Smooth muscle cell (in vitro differentiated cells): ENCODE measurements at regions not wholly inside any gene's neighbourhood (a gene's known extent, or its start where the extent isn't known, plus 50 kb on each side); places are given as distances from the start of the nearest gene placed in this dataset.

Experiments used
- DNase-seq: peaks from one replicate; lab custom pipeline; 2025; ENCODE audit not compliant: unreplicated experiment; lab: John Stamatoyannopoulos, UW
- H2AFZ ChIP-seq: fragments of 200-600 bp; sonication (generic); 2 replicates; pipeline ENCODE4 v1.6.0; 2016; ENCODE audit warnings: antibody characterized with exemption, low read depth, mild to moderate bottlenecking
- H3F3A ChIP-seq: fragments of 200-600 bp; sonication (generic); 2 replicates; pipeline ENCODE4 v1.6.0; 2017; ENCODE audit warnings: antibody characterized with exemption, low read depth
- H3K27ac ChIP-seq: fragments of 200-600 bp; sonication (generic); 2 replicates; pipeline ENCODE4 v1.5.1; 2016; ENCODE audit warnings: low read depth, mild to moderate bottlenecking
- H3K27me3 ChIP-seq: fragments of 200-600 bp; sonication (generic); 2 replicates; pipeline ENCODE4 v1.6.1; 2016; ENCODE audit warnings: low read depth, mild to moderate bottlenecking
- H3K36me3 ChIP-seq: fragments of 200-600 bp; sonication (generic); 2 replicates; pipeline ENCODE4 v1.5.1; 2016; ENCODE audit warnings: low read depth
- H3K4me1 ChIP-seq: fragments of 200-600 bp; sonication (generic); 2 replicates; pipeline ENCODE4 v1.5.1; 2016; ENCODE audit warnings: low read depth
- H3K4me2 ChIP-seq: fragments of 200-600 bp; sonication (generic); 2 replicates; pipeline ENCODE4 v1.6.0; 2016; ENCODE audit warnings: mild to moderate bottlenecking
- H3K4me3 ChIP-seq: fragments of 200-600 bp; sonication (generic); 2 replicates; pipeline ENCODE4 v1.5.1; 2016; ENCODE audit warnings: mild to moderate bottlenecking
- H3K79me2 ChIP-seq: fragments of 200-600 bp; sonication (generic); 2 replicates; pipeline ENCODE4 v1.6.0; 2016; ENCODE audit warnings: low read depth, mild to moderate bottlenecking
- H3K9ac ChIP-seq: fragments of 200-600 bp; sonication (generic); 2 replicates; pipeline ENCODE4 v1.6.0; 2016; ENCODE audit warnings: low read depth
- H3K9me3 ChIP-seq: fragments of 200-600 bp; sonication (generic); replicated peaks from 2 replicates; pipeline ENCODE4 v1.5.1; 2016; ENCODE audit warnings: low read depth
- H4K20me1 ChIP-seq: fragments of 200-600 bp; sonication (generic); 2 replicates; pipeline ENCODE4 v1.6.0; 2016; ENCODE audit warnings: low read depth
- WGBS: methylation state at CpG from one replicate; pipeline ENCODE4 v1.1.7; 2016; ENCODE audit warnings: low lambda C conversion rate; 5-methylcytosine and 5-hydroxymethylcytosine counted together
- TF ChIP-seq, protein P1 (sequence below): fragments of 200-600 bp; sonication (generic); IDR thresholded peaks from 2 replicates; pipeline ENCODE4 v1.5.1; 2017; ENCODE audit warnings: borderline replicate concordance, mild to moderate bottlenecking, antibody characterized with exemption; ENCODE audit not compliant: insufficient read depth, poor library complexity, severe bottlenecking

DNA sequence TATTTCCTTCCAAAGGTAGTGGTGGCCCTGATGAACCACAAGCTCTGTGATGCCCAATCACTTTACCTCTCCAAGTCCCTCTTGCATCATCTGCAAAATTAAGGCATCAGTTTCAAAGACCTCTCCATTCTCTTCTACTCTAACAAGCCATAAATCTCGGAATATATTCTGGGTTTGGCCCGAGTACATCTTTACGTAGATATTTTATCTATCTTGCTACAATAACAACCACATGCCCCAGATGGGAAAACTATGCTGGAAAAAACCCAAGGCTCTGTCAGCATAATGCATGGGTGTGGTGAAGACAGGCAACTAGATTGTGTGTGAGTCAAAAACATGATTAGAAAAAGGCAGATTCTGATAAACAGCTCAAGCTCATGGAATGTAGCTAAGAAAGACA, 228.2 kb upstream of the BLID start:
- Histone ChIP-seq H3K9ac (no peak overlapping the region), H3K4me1 (no peaks in the 10 kb centered on the region), H4K20me1 (no peaks in the 10 kb centered on the region), H3F3A (peaks cover 4% of the 10 kb centered on the region), H3K9me3 (no peaks in the 10 kb centered on the region), H3K27ac (no peak overlapping the region), H3K27me3 (no peaks in the 10 kb centered on the region), H2AFZ (no peak overlapping the region), H3K4me2 (no peak overlapping the region), H3K4me3 (no peak overlapping the region), H3K79me2 (no peaks in the 10 kb centered on the region), H3K36me3 (no peaks in the 10 kb centered on the region)
- DNase-seq = no peak
- 33% methylated on average over 3 of the region's 3 CpGs for WGBS
- TF ChIP-seq, protein P1, sequence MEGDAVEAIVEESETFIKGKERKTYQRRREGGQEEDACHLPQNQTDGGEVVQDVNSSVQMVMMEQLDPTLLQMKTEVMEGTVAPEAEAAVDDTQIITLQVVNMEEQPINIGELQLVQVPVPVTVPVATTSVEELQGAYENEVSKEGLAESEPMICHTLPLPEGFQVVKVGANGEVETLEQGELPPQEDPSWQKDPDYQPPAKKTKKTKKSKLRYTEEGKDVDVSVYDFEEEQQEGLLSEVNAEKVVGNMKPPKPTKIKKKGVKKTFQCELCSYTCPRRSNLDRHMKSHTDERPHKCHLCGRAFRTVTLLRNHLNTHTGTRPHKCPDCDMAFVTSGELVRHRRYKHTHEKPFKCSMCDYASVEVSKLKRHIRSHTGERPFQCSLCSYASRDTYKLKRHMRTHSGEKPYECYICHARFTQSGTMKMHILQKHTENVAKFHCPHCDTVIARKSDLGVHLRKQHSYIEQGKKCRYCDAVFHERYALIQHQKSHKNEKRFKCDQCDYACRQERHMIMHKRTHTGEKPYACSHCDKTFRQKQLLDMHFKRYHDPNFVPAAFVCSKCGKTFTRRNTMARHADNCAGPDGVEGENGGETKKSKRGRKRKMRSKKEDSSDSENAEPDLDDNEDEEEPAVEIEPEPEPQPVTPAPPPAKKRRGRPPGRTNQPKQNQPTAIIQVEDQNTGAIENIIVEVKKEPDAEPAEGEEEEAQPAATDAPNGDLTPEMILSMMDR = no peak

DNA sequence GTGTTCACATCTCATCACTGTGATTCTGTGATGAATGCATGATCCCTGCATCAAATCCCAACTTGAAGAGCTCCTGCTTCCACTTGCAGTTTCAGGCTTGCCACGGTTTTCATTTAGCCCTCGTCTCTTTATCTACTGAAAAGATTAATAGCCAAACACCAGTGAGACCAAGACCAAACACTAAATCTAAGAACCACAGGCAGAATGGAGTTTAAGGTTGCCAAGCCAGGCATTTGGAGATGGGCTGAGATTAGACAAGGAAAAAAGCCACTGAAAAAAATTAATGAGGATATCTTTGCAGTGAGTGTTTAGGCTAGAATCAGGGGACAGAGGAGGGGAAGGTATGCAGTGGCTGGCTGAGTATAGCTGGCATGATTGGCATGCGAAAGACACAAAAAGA, 227.2 kb upstream of the BLID start:
- no peaks in the 10 kb centered on the region for H4K20me1 ChIP-seq
- H3K27me3 ChIP-seq = no peaks in the 10 kb centered on the region
- 53% methylated on average over 3 of the region's 3 CpGs for WGBS
- H3F3A ChIP-seq = no peaks in the 10 kb centered on the region
- H3K4me1 ChIP-seq = no peaks in the 10 kb centered on the region
- H3K4me3 ChIP-seq = no peak overlapping the region
- no peaks in the 10 kb centered on the region for H3K79me2 ChIP-seq
- H3K36me3 ChIP-seq = no peaks in the 10 kb centered on the region
- peak overlapping the region; percentile 44 for H2AFZ ChIP-seq
- H3K4me2 ChIP-seq = no peak overlapping the region
- TF ChIP-seq, protein P1 = no peak
- no peak for DNase-seq
- no peaks in the 10 kb centered on the region for H3K9me3 ChIP-seq
- H3K9ac ChIP-seq = no peak overlapping the region
- no peak overlapping the region for H3K27ac ChIP-seq

DNA sequence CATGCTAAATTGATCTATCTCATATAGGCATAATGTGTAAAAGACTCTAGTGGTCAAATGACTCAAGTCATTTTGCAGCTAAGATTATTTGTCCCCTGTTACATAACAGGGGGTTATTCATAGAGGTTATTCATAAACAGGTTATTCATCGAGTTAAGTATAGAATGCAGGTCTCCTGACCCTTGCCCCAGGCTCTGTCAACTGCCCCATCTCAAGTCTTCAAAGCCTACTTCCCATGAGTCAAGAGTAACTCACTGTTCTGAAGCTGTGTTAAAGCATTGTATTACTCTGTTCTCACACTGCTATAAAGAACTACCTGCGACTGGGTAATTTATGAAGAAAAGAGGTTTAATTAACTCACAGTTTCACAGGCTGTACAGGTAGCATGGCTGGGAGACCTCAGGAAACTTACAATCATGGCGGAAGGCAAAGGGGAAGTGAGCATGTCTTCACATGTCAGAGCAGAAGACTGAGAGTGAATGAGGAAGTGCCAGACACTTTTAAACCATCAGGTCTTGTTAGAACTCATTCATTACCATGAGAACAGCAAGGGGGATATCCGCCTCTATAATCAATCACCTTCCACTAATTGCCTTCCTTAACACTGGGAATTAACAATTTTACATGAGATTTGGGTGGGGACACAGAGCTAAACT, 226.2 kb upstream of the BLID start:
- no peaks in the 10 kb centered on the region for H3K9me3 ChIP-seq
- no peaks in the 10 kb centered on the region for H3F3A ChIP-seq
- H3K36me3 ChIP-seq = no peaks in the 10 kb centered on the region
- no peak overlapping the region for H3K4me3 ChIP-seq
- WGBS = 95% methylated on average over 4 of the region's 4 CpGs
- H3K27me3 ChIP-seq = no peaks in the 10 kb centered on the region
- DNase-seq = no peak
- no peaks in the 10 kb centered on the region for H3K4me1 ChIP-seq
- H3K9ac ChIP-seq = no peak overlapping the region
- H3K27ac ChIP-seq = no peak overlapping the region
- TF ChIP-seq, protein P1 = no peak
- H4K20me1 ChIP-seq = no peaks in the 10 kb centered on the region
- H3K79me2 ChIP-seq = no peaks in the 10 kb centered on the region
- no peak overlapping the region for H3K4me2 ChIP-seq
- H2AFZ ChIP-seq = no peak overlapping the region

DNA sequence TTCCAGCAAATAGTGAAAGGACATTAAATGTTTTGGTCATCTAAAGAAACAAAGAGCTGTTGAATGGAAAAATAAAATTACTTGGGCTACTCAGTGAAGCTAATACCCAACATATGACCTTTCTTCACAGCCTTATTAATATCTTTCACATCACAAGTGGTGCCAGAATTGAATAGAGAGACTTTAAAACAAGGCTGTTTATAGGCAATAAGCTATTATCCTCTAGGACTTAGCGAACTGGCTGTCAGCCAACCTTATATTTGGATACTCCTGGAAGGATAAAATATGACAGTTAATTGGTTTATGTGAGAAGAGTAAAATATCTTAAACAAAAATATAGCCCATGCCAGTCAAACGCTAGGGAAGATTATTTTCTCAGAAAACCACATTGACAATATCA, 225.5 kb upstream of the BLID start:
- H3K27me3 ChIP-seq = no peaks in the 10 kb centered on the region
- WGBS = 94% methylated on average over 2 of the region's 2 CpGs
- DNase-seq = no peak
- H3K4me3 ChIP-seq = no peak overlapping the region
- no peaks in the 10 kb centered on the region for H3K9me3 ChIP-seq
- H3K9ac ChIP-seq = no peak overlapping the region
- H3K4me2 ChIP-seq = no peak overlapping the region
- H3K27ac ChIP-seq = no peak overlapping the region
- TF ChIP-seq, protein P1 = no peak
- no peaks in the 10 kb centered on the region for H3F3A ChIP-seq
- H4K20me1 ChIP-seq = no peaks in the 10 kb centered on the region
- H3K36me3 ChIP-seq = no peaks in the 10 kb centered on the region
- H3K79me2 ChIP-seq = no peaks in the 10 kb centered on the region
- H3K4me1 ChIP-seq = no peaks in the 10 kb centered on the region
- H2AFZ ChIP-seq = no peak overlapping the region
